A673 (cell line): ENCODE measurements at regions not wholly inside any gene's neighbourhood (a gene's known extent, or its start where the extent isn't known, plus 50 kb on each side); places are given as distances from the start of the nearest gene placed in this dataset.
"Not testable (repeated sequence)": the region's sequence is repeated elsewhere in the genome, so short reads cannot be mapped to it uniquely, and the experiment has no call there.

Experiments
- BruUV-seq: library from RNA; stranded (reverse); fragments of 400-500 nt; replicated peaks from 2 replicates; lab custom pipeline; 2021; lab: Mats Ljungman, UMichigan
- CTCF ChIA-PET: fragments of 300-600 bp; sonication (Branson Sonifier 250); formaldehyde crosslinking; loops from one replicate; lab custom pipeline; 2022; ENCODE audit warnings: antibody characterized with exemption; lab: Charles Lee
- POLR2A ChIA-PET: fragments of 300-600 bp; sonication (Branson Sonifier 250); formaldehyde crosslinking; loops from one replicate; lab custom pipeline; 2022; ENCODE audit warnings: antibody characterized with exemption; ENCODE audit not compliant: low non-redundant PET; lab: Charles Lee
- DNase-seq: peaks from one replicate; pipeline ENCODE4 v3.0.0-alpha.2; 2015; ENCODE audit warnings: low spot score
- H3K27ac ChIP-seq: fragments of 200-600 bp; sonication (generic); 2 replicates; pipeline ENCODE4 v1.5.1; 2016; ENCODE audit warnings: mixed run types, low read depth, mild to moderate bottlenecking, mixed read lengths, antibody characterized with exemption, low read length; ENCODE audit not compliant: poor library complexity, severe bottlenecking
- H3K27me3 ChIP-seq: fragments of 200-600 bp; sonication (generic); replicated peaks from 2 replicates; pipeline ENCODE4 v1.6.1; 2017; ENCODE audit warnings: mixed run types, low read depth, mild to moderate bottlenecking, mixed read lengths, antibody characterized with exemption, low read length; ENCODE audit not compliant: insufficient read depth, poor library complexity
- H3K36me3 ChIP-seq: fragments of 200-600 bp; sonication (generic); 2 replicates; pipeline ENCODE4 v1.6.1; 2016; ENCODE audit warnings: mixed run types, mild to moderate bottlenecking, mixed read lengths, antibody characterized with exemption, low read length; ENCODE audit not compliant: insufficient read depth, poor library complexity, severe bottlenecking
- H3K4me1 ChIP-seq: fragments of 200-600 bp; sonication (generic); 2 replicates; pipeline ENCODE4 v1.6.1; 2017; ENCODE audit warnings: mixed run types, mild to moderate bottlenecking, mixed read lengths, antibody characterized with exemption, low read length; ENCODE audit not compliant: insufficient read depth, poor library complexity, severe bottlenecking
- H3K4me3 ChIP-seq: fragments of 200-600 bp; sonication (generic); 2 replicates; pipeline ENCODE4 v1.5.1; 2016; ENCODE audit warnings: low read depth, mixed run types, mild to moderate bottlenecking, mixed read lengths, low read length; ENCODE audit not compliant: poor library complexity, severe bottlenecking
- H3K9me3 ChIP-seq: fragments of 200-600 bp; sonication (generic); 2 replicates; pipeline ENCODE4 v1.6.1; 2016; ENCODE audit warnings: mixed run types, low read depth, mild to moderate bottlenecking, mixed read lengths, antibody characterized with exemption, low read length; ENCODE audit not compliant: poor library complexity, severe bottlenecking
- EZH2 ChIP-seq: fragments of 200-600 bp; sonication (generic); IDR thresholded peaks from 2 replicates; pipeline ENCODE4 v1.6.1; 2017; ENCODE audit warnings: borderline replicate concordance, low read depth, mild to moderate bottlenecking, mixed read lengths, antibody characterized with exemption, low read length; ENCODE audit not compliant: poor library complexity, severe bottlenecking
- intact Hi-C: fragments of 100-400 bp; cut with micrococcal nuclease; formaldehyde crosslinking; loops from one replicate; pipeline ENCODE4 v1.10.0; 2022; ENCODE audit not compliant: unreplicated experiment
- TF ChIP-seq, protein P1 (sequence below): fragments of 300-800, 200-600 bp; sonication (generic); conservative IDR thresholded peaks from 2 replicates; pipeline ENCODE4 v1.5.1; 2017; ENCODE audit warnings: low read depth, mild to moderate bottlenecking, antibody characterized with exemption, low read length, moderate library complexity, mixed read lengths

GRCh38 chr4:82097504-82097903, 276.3 kb downstream of the HNRNPD start:
- POLR2A ChIA-PET: no interaction called here
- H3K27me3 ChIP-seq: no peaks in the 10 kb centered on the region
- no peak overlapping the region for H3K27ac ChIP-seq
- CTCF ChIA-PET: no interaction called here
- TF ChIP-seq EZH2: no peak
- TF ChIP-seq, protein P1, sequence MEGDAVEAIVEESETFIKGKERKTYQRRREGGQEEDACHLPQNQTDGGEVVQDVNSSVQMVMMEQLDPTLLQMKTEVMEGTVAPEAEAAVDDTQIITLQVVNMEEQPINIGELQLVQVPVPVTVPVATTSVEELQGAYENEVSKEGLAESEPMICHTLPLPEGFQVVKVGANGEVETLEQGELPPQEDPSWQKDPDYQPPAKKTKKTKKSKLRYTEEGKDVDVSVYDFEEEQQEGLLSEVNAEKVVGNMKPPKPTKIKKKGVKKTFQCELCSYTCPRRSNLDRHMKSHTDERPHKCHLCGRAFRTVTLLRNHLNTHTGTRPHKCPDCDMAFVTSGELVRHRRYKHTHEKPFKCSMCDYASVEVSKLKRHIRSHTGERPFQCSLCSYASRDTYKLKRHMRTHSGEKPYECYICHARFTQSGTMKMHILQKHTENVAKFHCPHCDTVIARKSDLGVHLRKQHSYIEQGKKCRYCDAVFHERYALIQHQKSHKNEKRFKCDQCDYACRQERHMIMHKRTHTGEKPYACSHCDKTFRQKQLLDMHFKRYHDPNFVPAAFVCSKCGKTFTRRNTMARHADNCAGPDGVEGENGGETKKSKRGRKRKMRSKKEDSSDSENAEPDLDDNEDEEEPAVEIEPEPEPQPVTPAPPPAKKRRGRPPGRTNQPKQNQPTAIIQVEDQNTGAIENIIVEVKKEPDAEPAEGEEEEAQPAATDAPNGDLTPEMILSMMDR: no peak
- intact Hi-C loops: no loop called here
- DNase-seq: no peak
- H3K36me3 ChIP-seq: no peaks in the 10 kb centered on the region
- H3K4me3 ChIP-seq: no peak overlapping the region
- no peaks in the 10 kb centered on the region for H3K9me3 ChIP-seq
- no TSS peak for BruUV-seq
- no peaks in the 10 kb centered on the region for H3K4me1 ChIP-seq

DNA sequence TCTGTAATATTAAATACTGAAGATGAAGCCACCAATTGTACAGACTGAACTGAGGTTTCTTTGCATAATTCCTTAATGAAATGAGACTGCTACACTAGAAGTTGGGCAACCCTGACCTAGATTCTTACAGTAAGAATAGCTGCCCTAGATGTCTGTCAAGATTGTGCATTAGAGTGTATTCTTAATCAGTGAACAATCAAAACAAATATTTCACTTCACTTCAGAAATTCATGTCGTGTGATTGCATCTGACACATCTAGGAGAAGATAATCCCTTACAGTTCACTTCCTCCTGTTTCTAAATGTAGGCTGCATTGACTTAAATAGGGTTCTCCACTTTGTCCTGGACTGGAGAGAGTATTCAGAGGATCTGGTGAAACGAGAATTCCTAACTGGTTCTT, 283.1 kb downstream of the HNRNPD start:
- H3K9me3 ChIP-seq: no peaks in the 10 kb centered on the region
- TF ChIP-seq EZH2: no peak
- TF ChIP-seq, protein P1: no peak
- no peak overlapping the region for H3K4me3 ChIP-seq
- H3K27me3 ChIP-seq: no peaks in the 10 kb centered on the region
- intact Hi-C loops: no loop called here
- ChIA-PET CTCF (no interaction called here), POLR2A (no interaction called here)
- no peaks in the 10 kb centered on the region for H3K4me1 ChIP-seq
- no peak for DNase-seq
- BruUV-seq: no TSS peak
- no peaks in the 10 kb centered on the region for H3K36me3 ChIP-seq
- no peak overlapping the region for H3K27ac ChIP-seq

GRCh38 chr4:82084747-82085146, 289.0 kb downstream of the HNRNPD start:
- CTCF ChIA-PET: no interaction called here

DNA sequence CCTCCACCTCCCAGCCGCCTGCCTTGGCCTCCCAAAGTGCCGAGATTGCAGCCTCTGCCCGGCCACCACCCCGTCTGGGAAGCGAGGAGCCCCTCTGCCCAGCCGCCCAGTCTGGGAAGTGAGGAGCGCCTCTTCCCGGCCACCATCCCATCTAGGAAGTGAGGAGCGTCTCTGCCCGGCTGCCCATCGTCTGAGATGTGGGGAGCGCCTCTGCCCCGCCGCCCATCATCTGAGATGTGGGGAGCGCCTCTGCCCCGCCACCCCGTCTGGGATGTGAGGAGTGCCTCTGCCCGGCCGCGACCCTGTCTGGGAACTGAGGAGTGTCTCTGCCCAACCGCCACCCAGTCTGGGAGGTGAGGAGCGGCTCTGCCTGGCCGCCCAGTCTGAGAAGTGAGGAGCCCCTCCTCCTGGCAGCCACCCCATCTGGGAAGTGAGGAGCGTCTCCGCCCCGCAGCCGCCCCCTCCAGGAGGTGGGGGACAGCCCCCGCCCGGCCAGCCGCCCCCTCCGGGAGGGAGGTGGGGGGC, 296.3 kb downstream of the HNRNPD start:
- H3K27me3 ChIP-seq, H3K4me3 ChIP-seq, CTCF ChIA-PET, H3K9me3 ChIP-seq, H3K36me3 ChIP-seq, DNase-seq, BruUV-seq, intact Hi-C loops, H3K27ac ChIP-seq, POLR2A ChIA-PET, H3K4me1 ChIP-seq: not testable (repeated sequence)

More at GRCh38 chr4:82084747-82085146, 289.0 kb downstream of the HNRNPD start:
- no peaks in the 10 kb centered on the region for H3K9me3 ChIP-seq
- H3K36me3 ChIP-seq: no peaks in the 10 kb centered on the region
- POLR2A ChIA-PET: no interaction called here
- no peak for DNase-seq
- H3K4me1 ChIP-seq: no peaks in the 10 kb centered on the region
- no peak overlapping the region for H3K4me3 ChIP-seq
- no peak for TF ChIP-seq EZH2
- TF ChIP-seq, protein P1: no peak
- intact Hi-C loops: no loop called here
- no TSS peak for BruUV-seq
- no peak overlapping the region for H3K27ac ChIP-seq
- no peaks in the 10 kb centered on the region for H3K27me3 ChIP-seq
